ENCODE measurements at regions not wholly inside any gene's neighbourhood (a gene's known extent, or its start where the extent isn't known, plus 50 kb on each side); places are given as distances from the start of the nearest gene placed in this dataset.

- no peak for TF ChIP-seq CTCF (IDR thresholded peaks at IDR 0.05; ENCODE audit: low read length)
- TF ChIP-seq EZH2 (IDR thresholded peaks at IDR 0.05; ENCODE audit: borderline replicate concordance, low read length) = no peak
Measured at GRCh38 chr18:59765343-59765742, 68.1 kb upstream of the CCBE1 start.
